Right cardiac atrium (tissue), 5 donors: ENCODE measurements at regions not wholly inside any gene's neighbourhood (a gene's known extent, or its start where the extent isn't known, plus 50 kb on each side); places are given as distances from the start of the nearest gene placed in this dataset.
A peak's percentile ranks its signal among the peaks of the same experiment; 100 is the strongest.
"Not testable (repeated sequence)": the region's sequence is repeated elsewhere in the genome, so short reads cannot be mapped to it uniquely, and the experiment has no call there.

Experiments
- ATAC-seq, 2 donors: fragments of 200-7000 bp; cut with Tn5 transposase; one replicate each; pipeline versions ENCODE4 v1.8.0 to v1.9.1; 2020; ENCODE audit warnings: moderate library complexity in 2 of 2, mild to moderate bottlenecking in 1 of 2
- DNase-seq, 3 donors: peaks; one replicate each; pipeline ENCODE4 v3.0.0-alpha.2; 2020
- H3K27ac ChIP-seq: one replicate; pipeline ENCODE4 v1.5.1; 2013; ENCODE audit warnings: mild to moderate bottlenecking, low read length, control low read depth, moderate library complexity
- H3K27me3 ChIP-seq: one replicate; pipeline ENCODE4 v1.6.1; 2013; ENCODE audit not compliant: control insufficient read depth, insufficient read depth
- H3K4me1 ChIP-seq: one replicate; pipeline ENCODE4 v1.6.1; 2013; ENCODE audit warnings: low read length; ENCODE audit not compliant: control insufficient read depth, insufficient read depth
- H3K4me3 ChIP-seq: one replicate; pipeline ENCODE4 v1.5.1; 2013; ENCODE audit warnings: low read length, control low read depth
- H3K9me3 ChIP-seq: one replicate; pipeline ENCODE4 v1.6.1; 2013; ENCODE audit warnings: low read length; ENCODE audit not compliant: control insufficient read depth
- WGBS: extraction: QIAGEN DNeasy Blood & Tissue Kit; methylation state at CpG from one replicate; pipeline ENCODE4 v1.1.7; 2013; 5-methylcytosine and 5-hydroxymethylcytosine counted together
- intact Hi-C, 4 donors: fragments of 100-400 bp; cut with DNase I; formaldehyde crosslinking; loops; one replicate each; pipeline versions ENCODE4 v1.11.0 to v1.14.0; 2022 to 2023
- donor health status: healthy with polysubstance abuse.
- donor health status: DM: no; HTN: yes; CAD: no.
- donor health status: DM: no; HTN: no; CAD: no.
- donor health status: DM: no; HTN: yes; CAD: no; lungs with severe emphysema.
- donor health status: DM: yes; HTN: yes; CAD: no.

GRCh38 chr3:91287344-91287743 lies 2179.9 kb downstream of the EPHA3 start:
- DNase-seq, H3K4me1 ChIP-seq, H3K27me3 ChIP-seq, intact Hi-C loops, H3K9me3 ChIP-seq, H3K27ac ChIP-seq, H3K4me3 ChIP-seq, ATAC-seq: not testable (repeated sequence)
- WGBS: 13% methylated on average over 1 of the region's 1 CpG

- peak in 2 of 3 donors; percentile 7 to 12 for DNase-seq
- intact Hi-C loops, H3K27ac ChIP-seq: not testable (repeated sequence)
These were observed 2184.0 kb downstream of the EPHA3 start for GRCh38 chr3:91291388-91291787.

More at GRCh38 chr3:91291388-91291787, 2184.0 kb downstream of the EPHA3 start:
- not testable (repeated sequence) for H3K4me1 ChIP-seq, ATAC-seq, H3K9me3 ChIP-seq, H3K4me3 ChIP-seq, H3K27me3 ChIP-seq
- WGBS: 73% methylated on average over 6 of the region's 6 CpGs
